ENCODE measurements at regions not wholly inside any gene's neighbourhood (a gene's known extent, or its start where the extent isn't known, plus 50 kb on each side); places are given as distances from the start of the nearest gene placed in this dataset.

DNA sequence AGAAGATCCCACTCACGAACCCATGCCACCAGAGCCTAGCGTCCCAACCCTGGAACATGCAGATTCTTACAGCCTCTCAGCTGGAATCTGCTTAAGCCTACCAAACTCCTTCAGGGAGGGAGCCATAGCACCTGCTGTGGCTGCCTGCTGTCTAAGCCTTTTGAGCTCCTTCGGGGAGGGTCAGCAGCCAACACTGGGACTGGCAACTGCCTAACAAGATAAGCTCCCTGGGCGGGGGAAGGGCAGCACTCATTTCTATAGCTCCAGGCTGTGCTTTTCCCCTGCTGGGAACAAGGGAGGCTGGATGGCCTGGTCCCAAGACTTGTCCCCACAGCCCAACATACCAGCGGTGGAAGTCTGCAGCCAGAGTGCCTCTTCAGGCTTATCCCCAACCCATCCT is 199.1 kb upstream of the OR13F1 start:
- Histone ChIP-seq H3K79me2 (ENCODE audit: insufficient read depth, low read length) (no peaks in the 10 kb centered on the region), H3K27ac (ENCODE audit: insufficient read length, low read depth, low read length) (no peak overlapping the region), H3K9ac (ENCODE audit: extremely low read depth, insufficient read length, low read length) (no peak overlapping the region), H3K4ac (ENCODE audit: low read depth, low read length) (no peak overlapping the region), H3K23me2 (ENCODE audit: insufficient read length, low read depth, low read length, poor library complexity, severe bottlenecking) (no peaks in the 10 kb centered on the region), H2BK20ac (ENCODE audit: low read depth, low read length, poor library complexity, severe bottlenecking) (no peak overlapping the region), H3K18ac (ENCODE audit: insufficient read length, low read depth, low read length) (no peak overlapping the region), H3K4me1 (ENCODE audit: insufficient read depth, low read length) (no peaks in the 10 kb centered on the region), H2BK120ac (ENCODE audit: low read depth, low read length, poor library complexity, severe bottlenecking) (no peak overlapping the region), H2AK5ac (ENCODE audit: insufficient read length, low read length) (no peak overlapping the region), H4K8ac (replicated peaks; ENCODE audit: insufficient read length, low read depth, low read length) (no peak overlapping the region), H4K5ac (ENCODE audit: insufficient read length, low read depth, low read length) (no peak overlapping the region), H3K23ac (ENCODE audit: insufficient read length, low read depth, low read length) (no peak overlapping the region), H3K14ac (ENCODE audit: insufficient read depth, low read length) (no peak overlapping the region), H3K27me3 (ENCODE audit: insufficient read depth, low read length) (no peaks in the 10 kb centered on the region), H3T11ph (ENCODE audit: low read length) (no peak overlapping the region), H3K9me3 (ENCODE audit: control insufficient read depth, low read depth, low read length) (no peaks in the 10 kb centered on the region), H2BK12ac (ENCODE audit: insufficient read length, low read depth, low read length) (no peak overlapping the region), H2AFZ (ENCODE audit: low read length) (no peak overlapping the region), H4K20me1 (ENCODE audit: control insufficient read depth, insufficient read depth, insufficient read length) (no peaks in the 10 kb centered on the region), H4K91ac (ENCODE audit: insufficient read length, low read depth, low read length) (no peak overlapping the region), H3K4me2 (ENCODE audit: insufficient read depth, insufficient read length, low read length) (no peak overlapping the region), H2BK5ac (ENCODE audit: insufficient read length, low read length) (no peak overlapping the region), H2BK15ac (ENCODE audit: low read depth, low read length) (no peak overlapping the region), H3K56ac (ENCODE audit: insufficient read length, low read depth, low read length) (no peak overlapping the region), H3K79me1 (ENCODE audit: insufficient read depth, low read depth, low read length, poor library complexity, severe bottlenecking) (no peaks in the 10 kb centered on the region)
- DNase-seq, result no peak
- H3K36me3 Mint-ChIP-seq (ENCODE audit: insufficient read depth in 1 of 3, low read depth in 3 of 3), result peaks cover 0 to 27% (median 2%) of the 10 kb centered on the region in 3 experiments; a peak in 4 of 7 replicates
- peaks cover 7 to 13% of the 10 kb centered on the region in 2 experiments; a peak in 4 of 5 replicates for H3K9me3 Mint-ChIP-seq
- no peaks in the 10 kb centered on the region; the same call in 1 of the 2 replicates for H3K27me3 Mint-ChIP-seq (ENCODE audit: low read depth)
- peaks cover 6 to 9% of the 10 kb centered on the region in 2 experiments; a peak in 3 of 4 replicates for H3K4me1 Mint-ChIP-seq
- no peak overlapping the region for H3K4me3 Mint-ChIP-seq
- TF ChIP-seq, protein P1, sequence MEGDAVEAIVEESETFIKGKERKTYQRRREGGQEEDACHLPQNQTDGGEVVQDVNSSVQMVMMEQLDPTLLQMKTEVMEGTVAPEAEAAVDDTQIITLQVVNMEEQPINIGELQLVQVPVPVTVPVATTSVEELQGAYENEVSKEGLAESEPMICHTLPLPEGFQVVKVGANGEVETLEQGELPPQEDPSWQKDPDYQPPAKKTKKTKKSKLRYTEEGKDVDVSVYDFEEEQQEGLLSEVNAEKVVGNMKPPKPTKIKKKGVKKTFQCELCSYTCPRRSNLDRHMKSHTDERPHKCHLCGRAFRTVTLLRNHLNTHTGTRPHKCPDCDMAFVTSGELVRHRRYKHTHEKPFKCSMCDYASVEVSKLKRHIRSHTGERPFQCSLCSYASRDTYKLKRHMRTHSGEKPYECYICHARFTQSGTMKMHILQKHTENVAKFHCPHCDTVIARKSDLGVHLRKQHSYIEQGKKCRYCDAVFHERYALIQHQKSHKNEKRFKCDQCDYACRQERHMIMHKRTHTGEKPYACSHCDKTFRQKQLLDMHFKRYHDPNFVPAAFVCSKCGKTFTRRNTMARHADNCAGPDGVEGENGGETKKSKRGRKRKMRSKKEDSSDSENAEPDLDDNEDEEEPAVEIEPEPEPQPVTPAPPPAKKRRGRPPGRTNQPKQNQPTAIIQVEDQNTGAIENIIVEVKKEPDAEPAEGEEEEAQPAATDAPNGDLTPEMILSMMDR (conservative IDR thresholded peaks at IDR 0.05), result no peak
- WGBS (ENCODE audit: extremely low coverage, insufficient read length, low lambda C conversion rate), result no CpG with 5 or more reads among the region's 5 CpGs
- no peak overlapping the region for H3K27ac Mint-ChIP-seq

Data from H9 (cell line).